ENCODE measurements at regions not wholly inside any gene's neighbourhood (a gene's known extent, or its start where the extent isn't known, plus 50 kb on each side); places are given as distances from the start of the nearest gene placed in this dataset.
A peak's percentile ranks its signal among the peaks of the same experiment; 100 is the strongest.

GRCh38 chr2:186959486-186959885 lies 110.5 kb upstream of the ZSWIM2 start:
- Histone ChIP-seq H3K27me3 (no peaks in the 10 kb centered on the region), H3K27ac (no peak overlapping the region), H3K4me1 (replicated peaks in 1 of 2) (no peaks in the 10 kb centered on the region), H3K9me3 (replicated peaks in 1 of 3) (no peaks in the 10 kb centered on the region), H3K4me3 (no peak overlapping the region), H3K36me3 (replicated peaks in 1 of 2) (no peaks in the 10 kb centered on the region)
- 79 to 84% (median 81%) methylated on average over 6 of the region's 6 CpGs for WGBS, 4 donors
- no peak for TF ChIP-seq CTCF (IDR thresholded peaks at IDR 0.05)
- TF ChIP-seq POLR2A (IDR thresholded peaks at IDR 0.05), result no peak
- DNase-seq, result no peak
- intact Hi-C loops (cut with DNase I), result no loop called here

- Histone ChIP-seq H3K4me1 (replicated peaks in 1 of 2) (no peaks in the 10 kb centered on the region), H3K4me3 (no peak overlapping the region), H3K27me3 (no peaks in the 10 kb centered on the region), H3K36me3 (replicated peaks in 1 of 2) (no peaks in the 10 kb centered on the region), H3K9me3 (replicated peaks in 1 of 3) (no peaks in the 10 kb centered on the region), H3K27ac (no peak overlapping the region)
- no peak for TF ChIP-seq POLR2A (IDR thresholded peaks at IDR 0.05)
- TF ChIP-seq CTCF (IDR thresholded peaks at IDR 0.05), result no peak
- 75 to 94% (median 87%) methylated on average over 3 of the region's 3 CpGs for WGBS, 4 donors
- intact Hi-C loops (cut with DNase I), result no loop called here
- no peak for DNase-seq
Observed at GRCh38 chr2:186950694-186951093, 101.7 kb upstream of the ZSWIM2 start.

DNA sequence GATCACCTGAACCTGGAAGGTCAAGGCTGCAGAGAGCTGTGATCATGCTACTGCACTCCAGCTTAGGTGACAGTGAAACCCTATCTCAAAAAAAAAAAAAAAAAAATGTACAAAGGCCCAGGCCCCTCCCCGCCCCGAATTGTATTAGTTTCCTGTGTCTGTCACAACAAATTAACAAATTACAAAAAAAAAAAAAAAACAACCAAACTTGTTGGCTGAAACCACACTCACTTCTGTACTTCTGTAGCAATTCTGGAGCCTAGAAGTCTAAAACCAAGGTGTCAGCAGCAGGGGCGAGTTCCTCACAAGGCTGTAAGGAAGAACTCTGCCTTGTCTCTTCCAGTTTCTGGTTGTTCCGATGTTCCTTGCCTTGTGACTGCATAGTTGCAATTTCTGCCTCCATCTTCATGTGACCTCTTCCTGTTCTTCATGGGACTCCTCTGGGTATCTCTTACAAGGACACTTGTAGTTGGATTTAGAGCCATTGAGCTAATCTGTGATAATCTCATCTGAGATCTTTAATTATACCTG lies 100.8 kb upstream of the ZSWIM2 start:
- peak in 6 of 7 donors; percentile 27 to 61 (median 36) for DNase-seq
- no peaks in the 10 kb centered on the region for H3K4me1 ChIP-seq (replicated peaks in 1 of 2)
- TF ChIP-seq POLR2A (IDR thresholded peaks at IDR 0.05) (no peak), CTCF (IDR thresholded peaks at IDR 0.05) (no peak)

DNA sequence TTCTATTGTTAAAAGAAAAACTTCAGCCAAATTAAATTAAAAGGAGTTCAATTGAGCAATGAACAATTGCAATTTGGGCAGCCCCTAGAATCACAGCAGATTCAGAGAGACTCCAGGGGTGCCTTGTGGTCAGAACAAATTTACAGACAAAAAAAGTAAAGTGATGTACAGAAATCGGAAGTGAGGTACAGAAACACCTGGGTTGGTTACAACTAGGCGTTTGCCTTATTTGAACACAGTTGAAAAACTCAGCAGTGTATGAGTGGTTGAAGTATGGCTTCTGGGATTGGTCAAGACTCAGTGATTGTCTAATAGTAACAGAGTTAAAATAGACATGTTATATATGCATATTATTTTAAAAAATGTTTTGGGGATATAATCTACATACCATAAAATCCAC lies 98.5 kb upstream of the ZSWIM2 start:
- H3K9me3 ChIP-seq (replicated peaks in 1 of 3), result no peaks in the 10 kb centered on the region
- no peaks in the 10 kb centered on the region for H3K36me3 ChIP-seq (replicated peaks in 1 of 2)
- intact Hi-C loops (cut with DNase I), result no loop called here
- no peaks in the 10 kb centered on the region for H3K4me1 ChIP-seq (replicated peaks in 1 of 2)
- H3K4me3 ChIP-seq, result no peak overlapping the region
- H3K27me3 ChIP-seq, result no peaks in the 10 kb centered on the region
- no peak for DNase-seq
- H3K27ac ChIP-seq, result no peak overlapping the region
- TF ChIP-seq POLR2A (IDR thresholded peaks at IDR 0.05) (no peak), CTCF (IDR thresholded peaks at IDR 0.05) (no peak)
- WGBS, 4 donors, result 78 to 88% (median 87%) methylated on average over 2 of the region's 2 CpGs

More for the DNA sequence above, 100.8 kb upstream of the ZSWIM2 start:
- Histone ChIP-seq H3K9me3 (replicated peaks in 1 of 3) (no peaks in the 10 kb centered on the region), H3K27ac (peak overlapping the region in 1 of 5 donors; percentile 12), H3K4me3 (no peak overlapping the region), H3K27me3 (no peaks in the 10 kb centered on the region), H3K36me3 (replicated peaks in 1 of 2) (no peaks in the 10 kb centered on the region)
- intact Hi-C loops (cut with DNase I), result no loop called here
- WGBS, 4 donors, result 54 to 69% (median 62%) methylated on average over 4 of the region's 4 CpGs
